ENCODE measurements at regions not wholly inside any gene's neighbourhood (a gene's known extent, or its start where the extent isn't known, plus 50 kb on each side); places are given as distances from the start of the nearest gene placed in this dataset.

DNA sequence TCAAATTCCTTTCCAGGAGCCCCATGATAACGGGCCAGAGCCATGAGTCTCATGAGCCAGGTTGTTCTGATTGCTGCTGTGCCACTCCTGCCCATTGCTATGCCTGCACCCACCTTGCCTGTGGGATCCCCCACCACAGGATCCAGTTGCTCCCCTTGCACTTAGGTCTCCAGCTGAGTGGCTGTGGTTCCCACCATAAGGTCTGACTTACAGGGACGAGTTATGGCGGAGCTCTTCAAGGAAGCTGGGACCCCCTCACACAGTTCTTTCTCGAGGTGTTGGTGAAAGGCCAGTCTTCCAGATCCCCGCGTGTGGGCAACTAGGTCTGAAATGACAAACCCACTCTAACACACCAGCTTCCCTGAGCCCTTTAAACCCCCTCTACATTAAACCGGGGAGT is 111.9 kb upstream of the C14orf180 start:
- DNase-seq, result no peak
- Histone ChIP-seq H3F3A (replicated peaks; ENCODE audit: insufficient read depth) (no peaks in the 10 kb centered on the region), H2AFZ (ENCODE audit: low read depth) (no peak overlapping the region), H3K4me3 (ENCODE audit: low read depth in 2 of 2, low read length in 1 of 2) (no peak overlapping the region), H3K4me1 (ENCODE audit: control insufficient read depth in 1 of 2, insufficient read depth in 2 of 2, low read depth in 1 of 2, low read length in 1 of 2) (peaks cover 0 to 2% of the 10 kb centered on the region in 2 experiments; a peak in 1 of 4 replicates), H3K27me3 (ENCODE audit: insufficient read depth) (no peaks in the 10 kb centered on the region), H3K36me3 (replicated peaks in 1 of 2; ENCODE audit: control insufficient read depth in 1 of 2, insufficient read depth in 2 of 2, low read length in 1 of 2) (no peaks in the 10 kb centered on the region), H3K9me3 (no peaks in the 10 kb centered on the region), H3K79me2 (ENCODE audit: insufficient read depth) (no peaks in the 10 kb centered on the region), H4K20me1 (ENCODE audit: insufficient read depth) (no peaks in the 10 kb centered on the region), H3K9me2 (no peaks in the 10 kb centered on the region), H3K9ac (no peak overlapping the region), H3K4me2 (no peak overlapping the region), H3K27ac (ENCODE audit: low read depth in 2 of 2, low read length in 1 of 2) (no peak overlapping the region)
- 41% methylated on average over 7 of the region's 7 CpGs for WGBS (ENCODE audit: low lambda C conversion rate)
- ChIA-PET CTCF (no interaction called here), POLR2A (no interaction called here)
- TF ChIP-seq, protein P1, sequence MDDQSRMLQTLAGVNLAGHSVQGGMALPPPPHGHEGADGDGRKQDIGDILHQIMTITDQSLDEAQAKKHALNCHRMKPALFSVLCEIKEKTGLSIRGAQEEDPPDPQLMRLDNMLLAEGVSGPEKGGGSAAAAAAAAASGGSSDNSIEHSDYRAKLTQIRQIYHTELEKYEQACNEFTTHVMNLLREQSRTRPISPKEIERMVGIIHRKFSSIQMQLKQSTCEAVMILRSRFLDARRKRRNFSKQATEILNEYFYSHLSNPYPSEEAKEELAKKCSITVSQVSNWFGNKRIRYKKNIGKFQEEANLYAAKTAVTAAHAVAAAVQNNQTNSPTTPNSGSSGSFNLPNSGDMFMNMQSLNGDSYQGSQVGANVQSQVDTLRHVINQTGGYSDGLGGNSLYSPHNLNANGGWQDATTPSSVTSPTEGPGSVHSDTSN (IDR thresholded peaks at IDR 0.05), result no peak
- TF ChIP-seq MEF2A (IDR thresholded peaks at IDR 0.05; ENCODE audit: borderline replicate concordance, low read depth), result no peak
- TF ChIP-seq EP300 (IDR thresholded peaks at IDR 0.05; ENCODE audit: borderline replicate concordance in 1 of 2, low read depth in 1 of 2, low read length in 1 of 2), result no peak
- no peak for TF ChIP-seq JUND (IDR thresholded peaks at IDR 0.05)
- no peak for TF ChIP-seq TCF12 (IDR thresholded peaks at IDR 0.05)
- no peak for TF ChIP-seq RCOR1 (IDR thresholded peaks at IDR 0.05; ENCODE audit: low read length)
- TF ChIP-seq FOXJ3 (CRISPR knock-in tag; IDR thresholded peaks at IDR 0.05), result no peak
- no peak for TF ChIP-seq ELF1 (IDR thresholded peaks at IDR 0.05)

DNA sequence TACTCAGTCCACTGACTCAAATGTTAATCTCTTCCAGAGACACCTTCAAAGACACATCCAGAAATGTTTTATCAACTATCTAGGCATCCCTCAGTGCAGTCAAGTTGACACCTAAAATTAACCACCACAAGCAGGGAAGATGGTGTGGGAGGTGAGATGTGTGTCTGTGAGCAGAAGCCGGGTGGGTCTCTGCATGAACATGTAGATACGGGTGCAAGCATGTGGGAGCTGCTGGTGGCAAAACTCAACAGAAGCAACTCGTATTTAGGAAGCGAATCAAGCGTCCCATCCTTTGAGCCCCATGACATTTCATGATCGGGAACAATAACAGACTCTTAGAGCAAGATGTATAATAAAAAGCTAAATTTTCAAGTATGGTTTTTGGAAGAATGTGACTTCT is 110.0 kb upstream of the C14orf180 start:
- Histone ChIP-seq H3K4me3 (ENCODE audit: low read depth in 2 of 2, low read length in 1 of 2) (no peak overlapping the region), H4K20me1 (ENCODE audit: insufficient read depth) (no peaks in the 10 kb centered on the region), H3K27me3 (ENCODE audit: insufficient read depth) (no peaks in the 10 kb centered on the region), H3K27ac (ENCODE audit: low read depth in 2 of 2, low read length in 1 of 2) (no peak overlapping the region), H2AFZ (ENCODE audit: low read depth) (no peak overlapping the region), H3F3A (replicated peaks; ENCODE audit: insufficient read depth) (no peaks in the 10 kb centered on the region), H3K36me3 (replicated peaks in 1 of 2; ENCODE audit: control insufficient read depth in 1 of 2, insufficient read depth in 2 of 2, low read length in 1 of 2) (no peaks in the 10 kb centered on the region), H3K9me2 (no peaks in the 10 kb centered on the region), H3K4me2 (no peak overlapping the region), H3K79me2 (ENCODE audit: insufficient read depth) (no peaks in the 10 kb centered on the region), H3K9ac (no peak overlapping the region), H3K9me3 (no peaks in the 10 kb centered on the region), H3K4me1 (ENCODE audit: control insufficient read depth in 1 of 2, insufficient read depth in 2 of 2, low read depth in 1 of 2, low read length in 1 of 2) (peaks cover 0 to 7% of the 10 kb centered on the region in 2 experiments; a peak in 1 of 4 replicates)
- no peak for DNase-seq
- CTCF ChIA-PET, result no interaction called here
- POLR2A ChIA-PET, result no interaction called here
- TF ChIP-seq, protein P2, sequence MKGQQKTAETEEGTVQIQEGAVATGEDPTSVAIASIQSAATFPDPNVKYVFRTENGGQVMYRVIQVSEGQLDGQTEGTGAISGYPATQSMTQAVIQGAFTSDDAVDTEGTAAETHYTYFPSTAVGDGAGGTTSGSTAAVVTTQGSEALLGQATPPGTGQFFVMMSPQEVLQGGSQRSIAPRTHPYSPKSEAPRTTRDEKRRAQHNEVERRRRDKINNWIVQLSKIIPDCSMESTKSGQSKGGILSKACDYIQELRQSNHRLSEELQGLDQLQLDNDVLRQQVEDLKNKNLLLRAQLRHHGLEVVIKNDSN (IDR thresholded peaks at IDR 0.05; ENCODE audit: borderline replicate concordance, low read depth), result no peak
- TF ChIP-seq, protein P1 (IDR thresholded peaks at IDR 0.05), result no peak
- no peak for TF ChIP-seq RCOR1 (IDR thresholded peaks at IDR 0.05; ENCODE audit: low read length)
- 37% methylated on average over 6 of the region's 6 CpGs for whole genome bisulfite sequencing (ENCODE audit: low lambda C conversion rate)

DNA sequence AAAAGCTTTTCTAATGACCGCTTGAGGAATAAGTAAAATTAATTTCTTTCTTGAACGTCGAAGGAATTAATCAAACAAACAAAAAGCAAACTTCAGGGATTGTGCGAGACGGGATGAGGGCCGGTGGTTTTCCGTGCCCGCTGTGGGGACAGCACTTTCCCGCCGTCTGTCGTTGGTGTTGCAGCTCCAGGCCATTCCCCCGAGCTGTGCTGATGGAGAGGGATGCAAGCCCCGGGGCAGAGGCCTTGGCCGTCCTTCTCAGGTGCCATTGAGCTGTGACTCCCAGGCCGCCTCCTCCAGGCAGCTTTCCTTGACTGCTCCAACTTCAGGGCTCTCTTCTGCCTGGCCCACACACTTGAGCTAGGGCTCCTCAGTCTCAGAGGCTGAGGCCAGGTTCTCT is 109.0 kb upstream of the C14orf180 start:
- H3K9me3 ChIP-seq, result no peaks in the 10 kb centered on the region
- H3K9ac ChIP-seq, result no peak overlapping the region
- H3K36me3 ChIP-seq (replicated peaks in 1 of 2; ENCODE audit: control insufficient read depth in 1 of 2, insufficient read depth in 2 of 2, low read length in 1 of 2), result no peaks in the 10 kb centered on the region
- no peak overlapping the region for H2AFZ ChIP-seq (ENCODE audit: low read depth)
- H3K27ac ChIP-seq (ENCODE audit: low read depth in 2 of 2, low read length in 1 of 2), result no peak overlapping the region
- H3K27me3 ChIP-seq (ENCODE audit: insufficient read depth), result no peaks in the 10 kb centered on the region
- H3K4me3 ChIP-seq (ENCODE audit: low read depth in 2 of 2, low read length in 1 of 2), result no peak overlapping the region
- no peaks in the 10 kb centered on the region for H3F3A ChIP-seq (replicated peaks; ENCODE audit: insufficient read depth)
- no peak for TF ChIP-seq RCOR1 (IDR thresholded peaks at IDR 0.05; ENCODE audit: low read length)
- TF ChIP-seq RFX5 (IDR thresholded peaks at IDR 0.05; ENCODE audit: low read length), result no peak
- no peak for TF ChIP-seq EZH2phosphoT487 (IDR thresholded peaks at IDR 0.05; ENCODE audit: borderline replicate concordance, low read depth)
- no peak for TF ChIP-seq NFIC (IDR thresholded peaks at IDR 0.05; ENCODE audit: borderline replicate concordance)
- TF ChIP-seq, protein P3, sequence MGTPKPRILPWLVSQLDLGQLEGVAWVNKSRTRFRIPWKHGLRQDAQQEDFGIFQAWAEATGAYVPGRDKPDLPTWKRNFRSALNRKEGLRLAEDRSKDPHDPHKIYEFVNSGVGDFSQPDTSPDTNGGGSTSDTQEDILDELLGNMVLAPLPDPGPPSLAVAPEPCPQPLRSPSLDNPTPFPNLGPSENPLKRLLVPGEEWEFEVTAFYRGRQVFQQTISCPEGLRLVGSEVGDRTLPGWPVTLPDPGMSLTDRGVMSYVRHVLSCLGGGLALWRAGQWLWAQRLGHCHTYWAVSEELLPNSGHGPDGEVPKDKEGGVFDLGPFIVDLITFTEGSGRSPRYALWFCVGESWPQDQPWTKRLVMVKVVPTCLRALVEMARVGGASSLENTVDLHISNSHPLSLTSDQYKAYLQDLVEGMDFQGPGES (IDR thresholded peaks at IDR 0.05; ENCODE audit: low read depth, low read length), result no peak
- DNase-seq, result no peak
- no peaks in the 10 kb centered on the region for H4K20me1 ChIP-seq (ENCODE audit: insufficient read depth)
- WGBS (ENCODE audit: low lambda C conversion rate), result 81% methylated on average over 12 of the region's 15 CpGs
- CTCF ChIA-PET, result no interaction called here
- no peaks in the 10 kb centered on the region for H3K79me2 ChIP-seq (ENCODE audit: insufficient read depth)
- H3K4me1 ChIP-seq (ENCODE audit: control insufficient read depth in 1 of 2, insufficient read depth in 2 of 2, low read depth in 1 of 2, low read length in 1 of 2), result peaks cover 0 to 5% of the 10 kb centered on the region in 2 experiments; a peak in 2 of 4 replicates
- POLR2A ChIA-PET, result no interaction called here
- H3K9me2 ChIP-seq, result no peaks in the 10 kb centered on the region
- no peak overlapping the region for H3K4me2 ChIP-seq

Measured in SK-N-SH (cell line).